DOHH2 (cell line): ENCODE measurements at regions not wholly inside any gene's neighbourhood (a gene's known extent, or its start where the extent isn't known, plus 50 kb on each side); places are given as distances from the start of the nearest gene placed in this dataset.

ENCODE experiments used
- H3F3A ChIP-seq: fragments of 200-600 bp; sonication (generic), shearing (Covaris generic); 2 replicates; pipeline ENCODE4 v1.6.0; 2016; ENCODE audit warnings: antibody characterized with exemption, mild to moderate bottlenecking; ENCODE audit not compliant: control insufficient read depth, insufficient read depth
- H3K27ac ChIP-seq: fragments of 200-600 bp; sonication (generic); 2 replicates; pipeline ENCODE4 v1.5.1; 2014; ENCODE audit warnings: low read depth, mild to moderate bottlenecking, low read length, moderate library complexity
- H3K27me3 ChIP-seq: fragments of 200-600 bp; sonication (generic); 2 replicates; pipeline ENCODE4 v1.6.1; 2014; ENCODE audit warnings: mild to moderate bottlenecking, low read length, mixed read lengths; ENCODE audit not compliant: control insufficient read depth
- H3K36me3 ChIP-seq: fragments of 200-600 bp; sonication (generic); 2 replicates; pipeline ENCODE4 v1.6.1; 2014; ENCODE audit warnings: mild to moderate bottlenecking, low read length, moderate library complexity, mixed read lengths; ENCODE audit not compliant: control insufficient read depth
- H3K4me1 ChIP-seq: fragments of 200-600 bp; sonication (generic); 2 replicates; pipeline ENCODE4 v1.6.1; 2014; ENCODE audit warnings: mild to moderate bottlenecking, low read length, mixed read lengths; ENCODE audit not compliant: control insufficient read depth
- H3K4me2 ChIP-seq: fragments of 200-600 bp; sonication (generic); 2 replicates; pipeline ENCODE4 v1.6.0; 2014; ENCODE audit warnings: mild to moderate bottlenecking, low read length, moderate library complexity
- H3K4me3 ChIP-seq: fragments of 200-600 bp; sonication (generic); 2 replicates; pipeline ENCODE4 v1.5.1; 2014; ENCODE audit warnings: mild to moderate bottlenecking, low read length, mixed read lengths
- H3K79me2 ChIP-seq: fragments of 200-600 bp; sonication (generic); 2 replicates; pipeline ENCODE4 v1.6.1; 2014; ENCODE audit warnings: mild to moderate bottlenecking, low read length, mixed read lengths; ENCODE audit not compliant: control insufficient read depth
- H3K9me2 ChIP-seq: fragments of 200-600 bp; sonication (generic); replicated peaks from 2 replicates; pipeline ENCODE4 v1.6.1; 2014; ENCODE audit warnings: mild to moderate bottlenecking, low read length, mixed read lengths; ENCODE audit not compliant: control insufficient read depth
- H3K9me3 ChIP-seq: fragments of 200-600 bp; sonication (generic); 2 replicates; pipeline ENCODE4 v1.6.1; 2014; ENCODE audit warnings: antibody characterized with exemption, low read length, mixed read lengths; ENCODE audit not compliant: control insufficient read depth, insufficient read depth
- H4K20me1 ChIP-seq: fragments of 200-600 bp; sonication (generic); 2 replicates; pipeline ENCODE4 v1.6.0; 2014; ENCODE audit warnings: low read depth, mild to moderate bottlenecking, antibody characterized with exemption, low read length, moderate library complexity; ENCODE audit not compliant: control insufficient read depth, insufficient read depth
- EZH2phosphoT487 ChIP-seq: fragments of 200-600 bp; sonication (generic); IDR thresholded peaks from 2 replicates; pipeline ENCODE4 v1.6.1; 2017; ENCODE audit warnings: borderline replicate concordance, mild to moderate bottlenecking, antibody characterized with exemption, low read length, moderate library complexity, mixed read lengths
- TF ChIP-seq, protein P1 (sequence below): fragments of 200-600 bp; sonication (generic); IDR thresholded peaks from one replicate; pipeline ENCODE4 v1.5.1; 2014; ENCODE audit warnings: antibody characterized with exemption, mild to moderate bottlenecking, low read depth, low read length; ENCODE audit not compliant: poor library complexity, severe bottlenecking

DNA sequence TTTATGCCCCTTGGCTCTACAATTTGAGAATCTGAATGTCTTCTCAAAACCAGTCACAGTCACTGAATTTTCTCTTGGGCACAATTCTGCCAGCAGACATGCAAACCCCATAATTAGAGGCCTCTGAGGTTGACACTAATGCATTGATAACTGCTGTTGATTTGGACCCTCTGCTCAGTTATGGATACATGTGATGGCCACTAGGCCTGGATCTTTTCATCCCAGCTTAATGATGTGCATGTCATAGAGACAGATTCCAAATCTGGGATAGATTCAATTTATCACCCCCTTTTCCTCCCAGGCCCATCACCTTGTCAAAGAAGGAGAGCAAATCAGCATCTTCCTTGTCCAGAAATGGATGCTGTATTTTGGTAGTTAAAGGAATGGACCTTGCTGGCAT lies 92.2 kb downstream of the C11orf91 start:
- H3K4me2 ChIP-seq, result no peak overlapping the region
- no peak overlapping the region for H3K4me3 ChIP-seq
- no peaks in the 10 kb centered on the region for H3K9me2 ChIP-seq
- no peaks in the 10 kb centered on the region for H3K9me3 ChIP-seq
- peaks cover 13% of the 10 kb centered on the region for H3K36me3 ChIP-seq
- H3K27ac ChIP-seq, result no peak overlapping the region
- H4K20me1 ChIP-seq, result no peaks in the 10 kb centered on the region
- TF ChIP-seq EZH2phosphoT487, result no peak
- TF ChIP-seq, protein P1, sequence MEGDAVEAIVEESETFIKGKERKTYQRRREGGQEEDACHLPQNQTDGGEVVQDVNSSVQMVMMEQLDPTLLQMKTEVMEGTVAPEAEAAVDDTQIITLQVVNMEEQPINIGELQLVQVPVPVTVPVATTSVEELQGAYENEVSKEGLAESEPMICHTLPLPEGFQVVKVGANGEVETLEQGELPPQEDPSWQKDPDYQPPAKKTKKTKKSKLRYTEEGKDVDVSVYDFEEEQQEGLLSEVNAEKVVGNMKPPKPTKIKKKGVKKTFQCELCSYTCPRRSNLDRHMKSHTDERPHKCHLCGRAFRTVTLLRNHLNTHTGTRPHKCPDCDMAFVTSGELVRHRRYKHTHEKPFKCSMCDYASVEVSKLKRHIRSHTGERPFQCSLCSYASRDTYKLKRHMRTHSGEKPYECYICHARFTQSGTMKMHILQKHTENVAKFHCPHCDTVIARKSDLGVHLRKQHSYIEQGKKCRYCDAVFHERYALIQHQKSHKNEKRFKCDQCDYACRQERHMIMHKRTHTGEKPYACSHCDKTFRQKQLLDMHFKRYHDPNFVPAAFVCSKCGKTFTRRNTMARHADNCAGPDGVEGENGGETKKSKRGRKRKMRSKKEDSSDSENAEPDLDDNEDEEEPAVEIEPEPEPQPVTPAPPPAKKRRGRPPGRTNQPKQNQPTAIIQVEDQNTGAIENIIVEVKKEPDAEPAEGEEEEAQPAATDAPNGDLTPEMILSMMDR, result no peak
- H3F3A ChIP-seq, result no peaks in the 10 kb centered on the region
- H3K4me1 ChIP-seq, result no peaks in the 10 kb centered on the region
- H3K27me3 ChIP-seq, result no peaks in the 10 kb centered on the region
- no peaks in the 10 kb centered on the region for H3K79me2 ChIP-seq

DNA sequence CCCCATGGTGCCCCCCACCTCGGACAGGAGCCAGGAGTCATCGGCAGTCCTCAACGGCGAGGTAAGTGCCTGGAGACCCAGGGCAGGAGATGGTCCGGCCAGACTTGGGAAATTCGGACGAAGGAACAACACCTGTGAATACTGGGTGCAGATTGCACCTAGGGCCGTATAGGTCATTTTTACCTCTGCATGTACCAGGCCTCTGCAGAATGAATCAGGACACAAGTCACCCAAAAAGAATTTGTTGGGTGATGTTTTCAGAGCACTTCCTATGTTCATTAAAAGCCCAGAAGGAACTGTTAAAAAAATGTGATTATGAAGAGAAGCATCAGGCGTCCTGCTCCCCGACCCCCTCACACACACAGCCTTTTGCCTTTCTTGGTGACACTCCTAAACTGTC lies 93.9 kb downstream of the C11orf91 start:
- no peaks in the 10 kb centered on the region for H3K4me1 ChIP-seq
- H3F3A ChIP-seq, result no peaks in the 10 kb centered on the region
- H3K4me3 ChIP-seq, result no peak overlapping the region
- no peak overlapping the region for H3K27ac ChIP-seq
- TF ChIP-seq, protein P1, result no peak
- no peak for TF ChIP-seq EZH2phosphoT487
- no peaks in the 10 kb centered on the region for H3K27me3 ChIP-seq
- peaks cover 13% of the 10 kb centered on the region for H3K36me3 ChIP-seq
- no peaks in the 10 kb centered on the region for H3K79me2 ChIP-seq
- no peaks in the 10 kb centered on the region for H3K9me2 ChIP-seq
- H4K20me1 ChIP-seq, result no peaks in the 10 kb centered on the region
- no peaks in the 10 kb centered on the region for H3K9me3 ChIP-seq
- no peak overlapping the region for H3K4me2 ChIP-seq

DNA sequence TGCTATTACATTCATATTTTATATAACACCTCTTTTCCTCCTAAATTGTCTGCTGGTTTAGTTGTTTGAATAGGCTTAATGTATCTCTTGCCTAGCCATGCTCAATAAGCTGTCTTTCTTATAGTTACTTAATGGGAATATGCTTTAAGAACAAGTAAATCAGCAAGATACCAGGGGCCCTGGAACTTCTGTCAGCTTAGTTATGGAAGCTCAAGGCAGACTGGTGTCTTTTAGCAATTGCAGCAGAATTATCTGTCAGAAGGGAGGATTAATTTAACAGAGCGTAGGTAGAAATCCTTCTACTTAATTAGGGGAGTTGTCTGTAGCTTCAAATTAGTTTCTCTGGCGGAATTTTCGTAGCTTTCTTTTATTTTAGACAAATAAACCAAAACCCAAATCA lies 94.9 kb downstream of the C11orf91 start:
- Histone ChIP-seq H3K27me3 (no peaks in the 10 kb centered on the region), H3K9me3 (no peaks in the 10 kb centered on the region), H3F3A (no peaks in the 10 kb centered on the region; the same call in 1 of the 2 replicates), H4K20me1 (no peaks in the 10 kb centered on the region), H3K4me2 (no peak overlapping the region), H3K27ac (no peak overlapping the region), H3K4me3 (no peak overlapping the region), H3K9me2 (no peaks in the 10 kb centered on the region), H3K79me2 (no peaks in the 10 kb centered on the region), H3K4me1 (no peaks in the 10 kb centered on the region), H3K36me3 (peaks cover 12% of the 10 kb centered on the region)
- no peak for TF ChIP-seq EZH2phosphoT487
- TF ChIP-seq, protein P1, result no peak
